ENCODE measurements at regions not wholly inside any gene's neighbourhood (a gene's known extent, or its start where the extent isn't known, plus 50 kb on each side); places are given as distances from the start of the nearest gene placed in this dataset.

DNA sequence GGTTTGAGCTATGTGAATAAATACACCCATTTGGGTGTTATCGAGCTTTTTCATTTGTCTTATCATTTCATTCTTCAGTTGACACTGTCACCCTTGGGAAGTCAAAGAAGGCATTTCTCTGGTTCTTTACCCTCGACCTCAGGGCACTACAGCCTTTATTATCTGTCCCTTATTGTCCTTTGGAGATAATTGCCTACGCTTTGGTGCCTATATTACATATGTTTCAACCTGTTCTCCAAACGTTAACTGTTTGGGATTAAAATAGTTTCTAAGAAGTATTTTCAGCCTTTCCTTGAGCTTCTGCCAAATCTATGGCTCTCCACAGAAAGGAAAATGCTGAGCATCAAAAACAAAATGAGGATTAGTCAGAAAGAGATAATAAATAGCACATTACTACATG lies 395.4 kb upstream of the ADAMTS9 start:
- Histone ChIP-seq H3K27ac (no peak overlapping the region), H3K4me1 (replicated peaks in 1 of 2) (peaks cover 0 to 2% of the 10 kb centered on the region in 2 donors), H3K4me3 (no peak overlapping the region)
- ATAC-seq (replicated peaks in 6 of 8), result peak in 1 of 8 experiments; percentile 27
- in situ Hi-C loops (cut with MboI; ENCODE audit: low pct_unique_long_range_greater_than_20kb in 2 of 9, low sequenced_read_pairs in 9 of 9, unreplicated experiment in 9 of 9), result no loop called here
- WGBS, 10 experiments, result 0 to 36% (median 28%) methylated on average over 1 to 4 of the region's 4 CpGs; no CpG with 5 or more reads in 1 of the 10 experiments

DNA sequence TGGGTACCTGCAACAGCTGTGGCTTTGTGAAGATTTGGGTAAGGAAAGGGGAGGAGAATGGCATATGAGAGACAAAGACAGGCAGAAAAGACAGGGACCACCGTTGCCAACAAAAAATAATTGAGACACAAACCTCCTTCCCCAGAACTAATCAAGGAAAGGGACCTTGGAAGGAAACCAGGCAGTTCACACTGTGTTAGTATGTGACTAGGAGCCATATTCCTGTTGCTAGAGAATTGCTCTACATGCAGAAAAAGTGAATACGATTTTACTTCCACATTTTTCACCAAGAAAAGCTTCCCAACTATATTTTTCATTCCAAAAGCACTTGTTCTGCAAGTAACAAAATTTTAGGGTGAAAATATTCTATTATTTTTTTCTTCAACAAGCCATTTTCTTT lies 393.7 kb upstream of the ADAMTS9 start:
- ATAC-seq (replicated peaks in 6 of 8), result no peak
- 0 to 100% (median 63%) methylated on average over 1 to 2 of the region's 2 CpGs; no CpG with 5 or more reads in 1 of the 10 experiments for WGBS, 10 experiments

DNA sequence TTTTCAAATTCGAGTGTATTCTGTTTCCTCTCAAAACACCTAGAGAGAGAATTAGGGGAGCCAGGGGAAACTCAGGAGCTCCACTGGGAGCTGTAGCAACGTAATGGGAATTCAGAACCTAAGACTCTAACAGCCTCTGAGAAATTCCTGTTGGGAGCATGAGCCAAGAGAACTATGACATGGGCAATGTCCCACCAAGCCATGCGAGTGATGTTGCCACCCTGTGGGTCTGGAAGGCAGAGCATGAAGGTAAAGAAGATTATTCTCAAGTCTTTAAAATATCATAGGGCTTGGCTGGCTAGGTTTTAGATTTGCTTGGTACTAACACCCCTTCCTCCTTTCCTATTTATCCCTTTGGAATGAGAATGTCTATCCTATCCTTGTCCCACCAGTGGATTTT lies 392.6 kb upstream of the ADAMTS9 start:
- in situ Hi-C loops (cut with MboI; ENCODE audit: low pct_unique_long_range_greater_than_20kb in 2 of 9, low sequenced_read_pairs in 9 of 9, unreplicated experiment in 9 of 9), result no loop called here
- 31 to 100% (median 80%) methylated on average over 1 to 3 of the region's 3 CpGs; no CpG with 5 or more reads in 3 of the 10 experiments for WGBS, 10 experiments
- Histone ChIP-seq H3K4me3 (no peak overlapping the region), H3K4me1 (replicated peaks in 1 of 2) (peaks cover 0 to 2% of the 10 kb centered on the region in 2 donors), H3K27ac (no peak overlapping the region)
- peak in 1 of 8 experiments; percentile 36 for ATAC-seq (replicated peaks in 6 of 8)

More for the DNA sequence above, 393.7 kb upstream of the ADAMTS9 start:
- Histone ChIP-seq H3K4me1 (replicated peaks in 1 of 2) (peaks cover 0 to 2% of the 10 kb centered on the region in 2 donors), H3K27ac (no peak overlapping the region), H3K4me3 (no peak overlapping the region)
- in situ Hi-C loops (cut with MboI; ENCODE audit: low pct_unique_long_range_greater_than_20kb in 2 of 9, low sequenced_read_pairs in 9 of 9, unreplicated experiment in 9 of 9), result no loop called here

DNA sequence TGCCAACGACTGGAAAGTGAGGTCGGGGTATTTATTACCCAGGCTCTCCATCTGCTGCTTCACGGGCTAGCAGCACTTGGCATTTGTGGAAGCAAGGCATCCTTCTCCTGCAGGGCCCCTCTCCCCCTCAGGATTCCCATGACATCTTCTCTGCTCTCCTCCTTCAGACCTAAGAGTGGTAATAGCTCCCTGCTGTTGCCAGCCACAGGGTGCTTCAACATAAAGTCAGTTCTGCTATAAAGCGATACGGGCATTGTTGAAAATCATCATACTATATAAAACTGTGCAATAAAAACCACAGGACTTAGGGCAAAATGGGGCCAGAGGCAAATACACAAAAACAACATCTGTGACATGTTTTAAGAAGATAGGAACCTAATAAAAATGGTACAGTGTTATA lies 391.8 kb upstream of the ADAMTS9 start:
- Histone ChIP-seq H3K4me1 (replicated peaks in 1 of 2) (peaks cover 0 to 2% of the 10 kb centered on the region in 2 donors), H3K27ac (no peak overlapping the region), H3K4me3 (no peak overlapping the region)
- WGBS, 10 experiments, result 17 to 85% (median 81%) methylated on average over 1 to 5 of the region's 5 CpGs; no CpG with 5 or more reads in 3 of the 10 experiments
- no peak for ATAC-seq (replicated peaks in 6 of 8)
- in situ Hi-C loops (cut with MboI; ENCODE audit: low pct_unique_long_range_greater_than_20kb in 2 of 9, low sequenced_read_pairs in 9 of 9, unreplicated experiment in 9 of 9), result no loop called here

DNA sequence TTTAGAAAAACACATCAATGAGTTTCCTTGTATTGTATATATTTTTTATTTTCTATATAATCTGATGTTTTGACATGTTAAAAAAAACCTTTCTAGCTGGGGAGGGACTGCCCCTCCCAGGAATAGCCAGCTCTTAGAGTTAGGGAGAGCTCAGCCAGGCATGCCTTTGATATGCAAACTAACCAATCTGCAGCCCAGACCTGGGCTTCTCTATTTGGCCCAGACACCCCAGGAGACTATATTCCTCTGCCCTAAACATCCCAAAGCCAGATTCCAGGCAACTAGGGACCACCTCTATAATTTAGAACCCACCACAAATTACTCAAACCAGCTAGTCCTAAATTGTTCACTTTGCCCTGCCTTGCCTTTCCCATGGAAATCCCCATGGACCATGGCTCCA lies 390.9 kb upstream of the ADAMTS9 start:
- ATAC-seq (replicated peaks in 6 of 8), result no peak
- Histone ChIP-seq H3K4me1 (replicated peaks in 1 of 2) (peaks cover 0 to 2% of the 10 kb centered on the region in 2 donors), H3K4me3 (no peak overlapping the region), H3K27ac (no peak overlapping the region)
- in situ Hi-C loops (cut with MboI; ENCODE audit: low pct_unique_long_range_greater_than_20kb in 2 of 9, low sequenced_read_pairs in 9 of 9, unreplicated experiment in 9 of 9), result no loop called here

DNA sequence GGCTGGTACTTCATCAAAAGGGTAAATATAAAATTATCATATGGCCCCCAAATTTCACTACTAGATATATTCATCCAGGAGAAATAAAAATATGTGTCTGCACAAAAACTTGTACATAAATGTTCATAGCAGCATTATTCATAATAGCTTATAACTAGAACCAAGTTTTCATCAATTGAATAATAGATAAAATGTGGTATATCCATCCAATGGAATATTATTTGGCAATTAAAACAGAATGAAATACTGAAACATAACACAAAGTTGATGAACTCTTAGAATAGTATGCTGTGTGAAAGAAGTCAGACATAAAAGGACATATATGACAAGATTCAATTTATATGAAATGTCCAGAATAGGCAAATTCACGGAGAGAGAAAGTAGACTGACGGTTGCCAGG lies 389.3 kb upstream of the ADAMTS9 start:
- 71 to 100% (median 81%) methylated on average over 1 to 2 of the region's 2 CpGs; no CpG with 5 or more reads in 2 of the 10 experiments for WGBS, 10 experiments
- Histone ChIP-seq H3K4me1 (replicated peaks in 1 of 2) (no peaks in the 10 kb centered on the region), H3K4me3 (no peak overlapping the region), H3K27ac (no peak overlapping the region)
- no peak for ATAC-seq (replicated peaks in 6 of 8)
- in situ Hi-C loops (cut with MboI; ENCODE audit: low pct_unique_long_range_greater_than_20kb in 2 of 9, low sequenced_read_pairs in 9 of 9, unreplicated experiment in 9 of 9), result no loop called here

DNA sequence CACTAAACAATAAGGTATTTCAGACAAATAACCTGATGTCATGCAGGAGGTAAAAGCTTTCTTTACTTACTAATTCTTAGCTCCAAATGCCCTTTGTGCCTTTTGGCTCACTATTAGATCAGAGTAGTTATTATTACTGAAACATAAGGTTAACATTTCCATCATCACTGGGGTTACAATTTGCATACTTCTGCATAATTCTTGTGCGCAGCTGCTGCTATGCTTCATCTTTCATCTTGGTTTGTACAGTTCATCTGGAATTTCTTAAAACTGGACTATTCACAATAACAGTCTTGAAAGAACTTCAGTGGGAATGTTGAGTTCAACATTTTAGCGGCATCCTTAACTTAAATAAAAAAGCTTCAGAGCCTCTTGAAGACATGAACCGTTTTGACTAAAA lies 383.2 kb upstream of the ADAMTS9 start:
- WGBS, 10 experiments, result 0 to 94% (median 83%) methylated on average over 2 to 3 of the region's 3 CpGs
- ATAC-seq (replicated peaks in 6 of 8), result peak in 2 of 8 experiments; percentile 64 to 65
- Histone ChIP-seq H3K27ac (no peak overlapping the region), H3K4me3 (no peak overlapping the region), H3K4me1 (replicated peaks in 1 of 2) (no peaks in the 10 kb centered on the region)
- in situ Hi-C loops (cut with MboI; ENCODE audit: low pct_unique_long_range_greater_than_20kb in 2 of 9, low sequenced_read_pairs in 9 of 9, unreplicated experiment in 9 of 9), result no loop called here

DNA sequence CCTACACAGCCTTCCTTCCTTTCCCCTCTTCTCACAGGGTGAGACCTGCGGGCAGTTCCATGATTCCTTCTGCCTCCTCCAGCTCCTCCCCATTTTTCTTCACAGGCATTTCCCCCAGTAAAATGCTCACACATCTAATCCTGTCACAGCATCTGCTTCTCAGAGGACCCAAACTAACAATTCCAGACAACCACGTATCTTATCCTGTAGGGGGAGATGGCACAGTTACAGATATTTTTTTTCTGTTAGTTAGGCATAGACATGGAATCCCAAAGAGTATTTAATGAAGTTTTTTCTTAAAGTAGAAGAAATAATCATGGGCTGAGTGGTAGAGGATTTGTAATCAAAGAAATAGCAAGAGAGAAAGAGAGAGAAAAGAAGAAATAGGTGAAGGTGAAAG lies 373.1 kb upstream of the ADAMTS9 start:
- in situ Hi-C loops (cut with MboI; ENCODE audit: low pct_unique_long_range_greater_than_20kb in 2 of 9, low sequenced_read_pairs in 9 of 9, unreplicated experiment in 9 of 9), result no loop called here
- ATAC-seq (replicated peaks in 6 of 8), result no peak
- 60 to 86% (median 71%) methylated on average over 1 of the region's 2 CpGs; no CpG with 5 or more reads in 5 of the 10 experiments for WGBS, 10 experiments
- Histone ChIP-seq H3K27ac (no peak overlapping the region), H3K4me1 (replicated peaks in 1 of 2) (no peaks in the 10 kb centered on the region), H3K4me3 (no peak overlapping the region)

DNA sequence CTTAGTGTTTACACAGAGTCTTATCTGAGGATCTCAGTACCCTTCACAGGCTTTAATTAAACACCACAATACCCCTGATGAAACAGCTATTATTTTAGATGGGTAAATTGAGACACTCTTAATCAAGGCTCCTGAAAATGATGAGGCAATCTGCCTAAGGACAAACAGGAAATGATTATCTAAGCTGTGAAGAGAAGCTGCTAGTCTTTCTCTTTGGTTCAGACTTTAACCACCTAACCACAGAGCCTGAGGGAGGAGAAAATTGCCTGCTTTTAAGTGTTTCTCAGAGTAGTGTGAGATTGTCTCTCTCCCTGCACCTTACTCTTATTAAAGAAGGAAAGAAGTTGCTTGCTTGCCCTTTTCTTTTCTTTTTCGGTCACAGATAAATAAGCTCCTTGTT lies 364.3 kb upstream of the ADAMTS9 start:
- Histone ChIP-seq H3K4me1 (replicated peaks in 1 of 2) (no peaks in the 10 kb centered on the region), H3K4me3 (no peak overlapping the region), H3K27ac (no peak overlapping the region)
- in situ Hi-C loops (cut with MboI; ENCODE audit: low pct_unique_long_range_greater_than_20kb in 2 of 9, low sequenced_read_pairs in 9 of 9, unreplicated experiment in 9 of 9), result no loop called here
- no peak for ATAC-seq (replicated peaks in 6 of 8)
- 75 to 88% (median 83%) methylated on average over 1 of the region's 1 CpG; no CpG with 5 or more reads in 4 of the 10 experiments for WGBS, 10 experiments

DNA sequence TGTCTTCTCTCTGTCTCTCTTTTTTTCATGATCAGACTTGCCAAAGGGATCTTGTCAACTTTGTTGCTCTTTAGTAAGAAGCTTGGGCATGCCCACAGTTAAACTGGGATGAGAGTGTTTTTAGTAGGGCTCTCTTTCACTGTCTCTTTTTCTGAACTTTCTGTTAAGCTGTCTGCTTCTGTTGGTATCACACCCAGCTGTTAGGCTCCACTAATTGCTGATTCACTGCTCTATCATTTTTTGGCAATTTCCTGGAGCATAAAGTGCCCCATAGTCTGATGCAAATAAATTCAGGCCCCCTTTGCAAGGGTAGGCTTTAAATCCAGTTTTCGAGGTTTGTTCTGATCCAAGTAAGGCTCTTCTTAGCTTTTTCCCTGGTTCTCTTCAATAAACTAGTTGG lies 360.4 kb upstream of the ADAMTS9 start:
- peak in 1 of 8 experiments; percentile 26 for ATAC-seq (replicated peaks in 6 of 8)
- no peak overlapping the region for H3K27ac ChIP-seq
- no peaks in the 10 kb centered on the region for H3K4me1 ChIP-seq (replicated peaks in 1 of 2)
- in situ Hi-C loops (cut with MboI; ENCODE audit: low pct_unique_long_range_greater_than_20kb in 2 of 9, low sequenced_read_pairs in 9 of 9, unreplicated experiment in 9 of 9), result no loop called here
- WGBS, 10 experiments, result 33 to 92% (median 84%) methylated on average over 1 of the region's 1 CpG; no CpG with 5 or more reads in 4 of the 10 experiments
- no peak overlapping the region for H3K4me3 ChIP-seq

DNA sequence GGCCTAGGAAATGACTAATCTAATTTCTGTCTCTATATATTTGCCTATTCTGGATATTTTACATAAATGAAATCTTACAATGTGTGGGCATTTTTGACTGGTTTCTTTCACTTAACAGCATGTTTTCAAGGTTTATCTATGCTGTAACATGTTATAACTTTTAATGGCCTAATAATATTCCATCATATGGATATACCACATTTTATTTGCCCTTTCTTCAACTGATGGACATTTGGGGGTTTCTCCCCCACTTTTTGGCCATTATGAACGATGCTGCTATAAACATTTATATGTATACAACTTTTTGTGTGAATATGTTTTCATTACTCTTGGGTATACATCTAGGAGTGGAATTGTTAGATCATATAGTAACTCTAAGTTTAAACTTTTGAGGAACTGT lies 357.3 kb upstream of the ADAMTS9 start:
- in situ Hi-C loops (cut with MboI; ENCODE audit: low pct_unique_long_range_greater_than_20kb in 2 of 9, low sequenced_read_pairs in 9 of 9, unreplicated experiment in 9 of 9), result no loop called here
- Histone ChIP-seq H3K27ac (no peak overlapping the region), H3K4me1 (replicated peaks in 1 of 2) (no peaks in the 10 kb centered on the region), H3K4me3 (no peak overlapping the region)
- no peak for ATAC-seq (replicated peaks in 6 of 8)
- WGBS, 10 experiments, result 0 to 90% (median 69%) methylated on average over 1 of the region's 1 CpG; no CpG with 5 or more reads in 4 of the 10 experiments

DNA sequence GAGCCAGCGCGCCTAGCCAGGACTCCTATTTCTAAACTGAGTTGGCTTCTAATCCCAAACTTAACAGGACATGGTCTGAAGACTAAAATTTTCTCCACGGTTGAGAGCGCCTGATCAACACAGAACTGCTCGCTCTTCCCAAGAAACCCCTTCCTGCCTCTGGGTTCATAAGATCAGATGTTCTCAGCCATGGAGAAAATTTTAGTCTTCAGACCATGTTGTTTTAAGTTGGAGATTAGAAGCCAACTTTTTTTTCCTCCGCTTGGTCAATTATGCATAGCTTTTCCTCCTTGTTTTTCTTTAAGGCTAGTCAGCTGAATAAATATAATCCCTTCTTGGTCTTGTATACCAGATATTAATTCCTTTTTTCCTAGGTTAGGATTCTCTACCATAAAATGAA lies 356.6 kb upstream of the ADAMTS9 start:
- H3K27ac ChIP-seq, result no peak overlapping the region
- ATAC-seq (replicated peaks in 6 of 8), result no peak
- H3K4me3 ChIP-seq, result no peak overlapping the region
- no peaks in the 10 kb centered on the region for H3K4me1 ChIP-seq (replicated peaks in 1 of 2)
- 81 to 100% (median 98%) methylated on average over 1 to 6 of the region's 6 CpGs; no CpG with 5 or more reads in 3 of the 10 experiments for WGBS, 10 experiments
- in situ Hi-C loops (cut with MboI; ENCODE audit: low pct_unique_long_range_greater_than_20kb in 2 of 9, low sequenced_read_pairs in 9 of 9, unreplicated experiment in 9 of 9), result no loop called here

DNA sequence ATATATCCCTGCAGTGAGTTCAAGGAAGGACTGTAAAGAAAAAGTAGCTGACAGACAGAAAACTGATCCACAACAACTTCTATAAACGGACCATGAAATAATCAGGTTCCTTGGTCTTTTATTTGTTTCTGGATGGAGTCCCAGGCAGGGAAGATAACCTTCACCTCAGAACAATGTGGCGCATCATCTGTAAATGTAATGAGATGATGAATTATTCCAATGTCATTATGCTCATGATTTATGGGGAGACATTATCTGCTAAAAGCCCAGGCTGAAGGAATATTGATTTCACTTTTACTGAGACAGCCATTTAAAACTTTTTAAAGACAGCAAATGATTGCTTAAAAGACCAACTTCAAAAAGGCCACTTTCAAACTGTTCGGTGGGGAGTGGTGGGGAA lies 354.9 kb upstream of the ADAMTS9 start:
- no peak for ATAC-seq (replicated peaks in 6 of 8)
- H3K27ac ChIP-seq, result no peak overlapping the region
- in situ Hi-C loops (cut with MboI; ENCODE audit: low pct_unique_long_range_greater_than_20kb in 2 of 9, low sequenced_read_pairs in 9 of 9, unreplicated experiment in 9 of 9), result no loop called here
- H3K4me3 ChIP-seq, result no peak overlapping the region
- no peaks in the 10 kb centered on the region for H3K4me1 ChIP-seq (replicated peaks in 1 of 2)
- 52 to 83% (median 72%) methylated on average over 1 to 3 of the region's 3 CpGs; no CpG with 5 or more reads in 2 of the 10 experiments for WGBS, 10 experiments

DNA sequence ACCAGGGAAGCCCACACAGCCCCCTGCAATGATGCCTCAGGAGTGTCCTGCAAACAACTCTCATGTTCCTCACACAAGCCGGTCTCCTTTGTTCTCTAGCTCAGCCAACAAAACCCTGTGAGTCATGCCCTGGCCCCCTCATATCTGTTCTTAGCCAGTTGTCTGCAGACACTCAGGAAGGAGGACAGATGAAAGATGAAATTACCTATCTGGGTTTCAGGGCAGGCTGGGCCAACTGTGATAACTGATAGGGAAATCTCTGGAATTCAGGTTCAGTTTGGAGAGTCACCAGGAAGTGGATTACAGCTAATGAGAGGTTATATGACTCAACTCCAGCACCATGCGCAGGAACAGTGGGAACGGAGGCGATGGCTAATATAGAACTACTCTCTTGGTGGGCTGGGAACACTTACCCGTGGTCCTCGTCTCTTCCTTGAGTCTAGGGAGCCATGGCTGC lies 352.0 kb upstream of the ADAMTS9 start:
- WGBS, 10 experiments, result 40 to 100% (median 60%) methylated on average over 1 to 4 of the region's 6 CpGs; no CpG with 5 or more reads in 4 of the 10 experiments
- H3K4me1 ChIP-seq (replicated peaks in 1 of 2), result no peaks in the 10 kb centered on the region
- in situ Hi-C loops (cut with MboI; ENCODE audit: low pct_unique_long_range_greater_than_20kb in 2 of 9, low sequenced_read_pairs in 9 of 9, unreplicated experiment in 9 of 9), result no loop called here
- ATAC-seq (replicated peaks in 6 of 8), result peak in 3 of 8 experiments; percentile 35 to 62 (median 45)
- no peak overlapping the region for H3K27ac ChIP-seq
- no peak overlapping the region for H3K4me3 ChIP-seq
